Kidney (tissue), 13 donors: ENCODE measurements at regions not wholly inside any gene's neighbourhood (a gene's known extent, or its start where the extent isn't known, plus 50 kb on each side); places are given as distances from the start of the nearest gene placed in this dataset.
"Not testable (repeated sequence)": the region's sequence is repeated elsewhere in the genome, so short reads cannot be mapped to it uniquely, and the experiment has no call there.

ENCODE experiments used
- DNase-seq, 5 donors: peaks; one replicate each; pipeline ENCODE4 v3.0.0-alpha.2; 2013 to 2020
- FAIRE-seq: peaks from 2 replicates; lab custom pipeline; 2012; peaks lifted over from hg19 to GRCh38; lab: Jason Lieb, UNC
- H3K27ac ChIP-seq, 2 donors: one replicate each; pipeline ENCODE4 v1.7.0; 2013; ENCODE audit warnings: low read depth in 2 of 2, low read length in 2 of 2, inconsistent platforms in 1 of 2
- H3K27me3 ChIP-seq: one replicate; pipeline ENCODE4 v1.7.1; 2013; ENCODE audit warnings: low read length, inconsistent platforms; ENCODE audit not compliant: control insufficient read depth, insufficient read depth
- H3K36me3 ChIP-seq, 3 donors: one replicate each; pipeline versions ENCODE4 v1.7.0 to v1.7.1; 2013; ENCODE audit warnings: low read length in 3 of 3, control low read depth in 1 of 3, inconsistent platforms in 1 of 3; ENCODE audit not compliant: insufficient read depth in 3 of 3, control insufficient read depth in 2 of 3
- H3K4me1 ChIP-seq, 3 donors: one replicate each; pipeline versions ENCODE4 v1.7.0 to v1.7.1; 2013; ENCODE audit warnings: low read length in 3 of 3, inconsistent platforms in 1 of 3, low read depth in 1 of 3; ENCODE audit not compliant: control insufficient read depth in 2 of 3, insufficient read depth in 2 of 3
- H3K4me3 ChIP-seq, 3 donors: one replicate each; pipeline versions ENCODE4 v1.7.0 to v1.8.1; 2013; ENCODE audit warnings: low read length in 3 of 3, control low read depth in 1 of 3, inconsistent platforms in 1 of 3
- H3K9ac ChIP-seq, 3 donors: one replicate each; pipeline versions ENCODE4 v1.7.0 to v1.7.1; 2013; ENCODE audit warnings: low read length in 3 of 3, control low read depth in 1 of 3, inconsistent platforms in 1 of 3
- H3K9me3 ChIP-seq, 3 donors: one replicate each; pipeline versions ENCODE4 v1.7.0 to v1.7.1; 2013; ENCODE audit warnings: low read length in 3 of 3, control low read depth in 1 of 3, inconsistent platforms in 1 of 3; ENCODE audit not compliant: control insufficient read depth in 2 of 3, insufficient read depth in 1 of 3
- CTCF ChIP-seq: IDR thresholded peaks from 3 replicates; pipeline ENCODE4 v1.5.1; 2012; ENCODE audit warnings: mild to moderate bottlenecking, moderate library complexity, borderline replicate concordance; ENCODE audit not compliant: insufficient read depth; ENCODE audit errors: extremely low read depth
- intact Hi-C: fragments of 100-400 bp; cut with DNase I; formaldehyde crosslinking; loops from one replicate; pipeline ENCODE4 v1.11.1; 2022
- donor health status: control.
- donor health status: control.
- donor health status: control.
- donor health status: control.
- donor health status: control.
- donor health status: DM: yes; HTN: yes; CAD: no.
- donor health status: Normal renal cell carcinoma (clear cell type).

- FAIRE-seq: no peak
- intact Hi-C loops: no loop called here
- no peak overlapping the region for H3K4me3 ChIP-seq
- H3K27me3 ChIP-seq: no peaks in the 10 kb centered on the region
- H3K36me3 ChIP-seq: no peaks in the 10 kb centered on the region
- no peak for TF ChIP-seq CTCF
- H3K9me3 ChIP-seq: peaks cover 0 to 2% (median 0%) of the 10 kb centered on the region in 3 donors
- no peak overlapping the region for H3K27ac ChIP-seq
- no peak overlapping the region for H3K9ac ChIP-seq
- no peaks in the 10 kb centered on the region for H3K4me1 ChIP-seq
- no peak for DNase-seq
Measured at GRCh38 chr11:90698238-90698637, 475.4 kb upstream of the CHORDC1 start.

DNA sequence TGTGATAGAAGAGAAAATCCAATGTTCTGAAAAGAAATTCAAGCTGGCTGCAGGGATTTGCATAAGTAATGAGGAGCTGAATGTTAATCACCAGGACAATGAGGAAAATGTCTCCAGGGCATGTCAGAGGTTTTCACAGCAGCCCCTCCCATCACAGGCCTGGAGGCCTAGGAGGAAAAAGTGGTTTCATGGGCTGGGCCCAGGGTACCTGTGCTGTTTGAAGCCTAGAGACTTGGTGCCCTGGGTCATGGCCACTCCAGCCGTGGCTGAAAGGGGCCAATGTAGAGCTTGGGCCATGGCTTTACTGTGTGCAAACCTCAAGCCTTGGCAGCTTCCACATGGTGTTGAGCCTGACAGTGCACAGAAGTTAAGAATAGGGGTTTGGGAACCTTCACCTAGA lies 452.6 kb upstream of the CHORDC1 start:
- H3K9me3 ChIP-seq, intact Hi-C loops, H3K4me1 ChIP-seq, H3K4me3 ChIP-seq, H3K27ac ChIP-seq, H3K36me3 ChIP-seq, H3K9ac ChIP-seq, H3K27me3 ChIP-seq, DNase-seq, FAIRE-seq: not testable (repeated sequence)

GRCh38 chr11:90669094-90669493 lies 446.2 kb upstream of the CHORDC1 start:
- TF ChIP-seq CTCF: no peak
- H3K4me1 ChIP-seq: no peaks in the 10 kb centered on the region
- H3K9me3 ChIP-seq: no peaks in the 10 kb centered on the region
- DNase-seq (no peak), FAIRE-seq (no peak)
- H3K27me3 ChIP-seq: no peaks in the 10 kb centered on the region
- H3K36me3 ChIP-seq: no peaks in the 10 kb centered on the region
- H3K27ac ChIP-seq: no peak overlapping the region
- no peak overlapping the region for H3K4me3 ChIP-seq
- H3K9ac ChIP-seq: no peak overlapping the region
- intact Hi-C loops: no loop called here

GRCh38 chr11:90668502-90668901 lies 445.7 kb upstream of the CHORDC1 start:
- no peak for TF ChIP-seq CTCF
- Histone ChIP-seq H3K9ac (no peak overlapping the region), H3K27ac (no peak overlapping the region), H3K36me3 (no peaks in the 10 kb centered on the region), H3K27me3 (no peaks in the 10 kb centered on the region), H3K4me3 (no peak overlapping the region), H3K9me3 (no peaks in the 10 kb centered on the region), H3K4me1 (no peaks in the 10 kb centered on the region)
- FAIRE-seq (no peak), DNase-seq (no peak)
- intact Hi-C loops: no loop called here
